DMS53 (cell line): ENCODE measurements at regions not wholly inside any gene's neighbourhood (a gene's known extent, or its start where the extent isn't known, plus 50 kb on each side); places are given as distances from the start of the nearest gene placed in this dataset.
"Not testable (repeated sequence)": the region's sequence is repeated elsewhere in the genome, so short reads cannot be mapped to it uniquely, and the experiment has no call there.

Experiments used
- DNase-seq: peaks from one replicate; lab custom pipeline; 2025; lab: John Stamatoyannopoulos, UW

- DNase-seq: not testable (repeated sequence)
These were observed 150.8 kb upstream of the E2F7 start for GRCh38 chr12:77216136-77216535.

GRCh38 chr12:77214136-77214535 lies 148.8 kb upstream of the E2F7 start:
- no peak for DNase-seq

GRCh38 chr12:77213319-77213718 lies 147.9 kb upstream of the E2F7 start:
- no peak for DNase-seq

- DNase-seq: no peak
These were observed 145.4 kb upstream of the E2F7 start for GRCh38 chr12:77210724-77211123.

- peak; percentile 46 for DNase-seq
These were observed 138.7 kb upstream of the E2F7 start for GRCh38 chr12:77204083-77204482.

GRCh38 chr12:77202457-77203060 lies 137.2 kb upstream of the E2F7 start:
- no peak for DNase-seq

GRCh38 chr12:77189901-77190416 lies 124.6 kb upstream of the E2F7 start:
- DNase-seq: no peak

- no peak for DNase-seq
These were observed 124.1 kb upstream of the E2F7 start for GRCh38 chr12:77189458-77189857.

GRCh38 chr12:77179515-77179914 lies 114.1 kb upstream of the E2F7 start:
- peak; percentile 73 for DNase-seq

- DNase-seq: no peak
These were observed 102.4 kb upstream of the E2F7 start for GRCh38 chr12:77167801-77168200.

- no peak for DNase-seq
These were observed 101.3 kb upstream of the E2F7 start for GRCh38 chr12:77166696-77167095.

- no peak for DNase-seq
These were observed 98.0 kb upstream of the E2F7 start for GRCh38 chr12:77163074-77164038.

- no peak for DNase-seq
These were observed 96.6 kb upstream of the E2F7 start for GRCh38 chr12:77161944-77162343.

- no peak for DNase-seq
These were observed 95.6 kb upstream of the E2F7 start for GRCh38 chr12:77160931-77161330.

- DNase-seq: no peak
These were observed 88.3 kb upstream of the E2F7 start for GRCh38 chr12:77153706-77154105.

GRCh38 chr12:77152623-77153193 lies 87.3 kb upstream of the E2F7 start:
- peak; percentile 67 for DNase-seq

- DNase-seq: no peak
These were observed 85.7 kb upstream of the E2F7 start for GRCh38 chr12:77151030-77151429.

- peak; percentile 66 for DNase-seq
These were observed 68.2 kb upstream of the E2F7 start for GRCh38 chr12:77133566-77133965.

GRCh38 chr12:77131977-77132490 lies 66.7 kb upstream of the E2F7 start:
- peak; percentile 96 for DNase-seq

GRCh38 chr12:77130193-77130592 lies 64.8 kb upstream of the E2F7 start:
- DNase-seq: peak; percentile 15

- DNase-seq: no peak
These were observed 59.4 kb upstream of the E2F7 start for GRCh38 chr12:77124767-77125166.

- no peak for DNase-seq
These were observed 57.3 kb upstream of the E2F7 start for GRCh38 chr12:77122661-77123060.

GRCh38 chr12:77122236-77122635 lies 56.9 kb upstream of the E2F7 start:
- no peak for DNase-seq
